NCI-H1048 (cell line): ENCODE measurements at regions not wholly inside any gene's neighbourhood (a gene's known extent, or its start where the extent isn't known, plus 50 kb on each side); places are given as distances from the start of the nearest gene placed in this dataset.
"Not testable (repeated sequence)": the region's sequence is repeated elsewhere in the genome, so short reads cannot be mapped to it uniquely, and the experiment has no call there.

Source experiments
- DNase-seq: peaks from one replicate; lab custom pipeline; 2025; lab: John Stamatoyannopoulos, UW

DNA sequence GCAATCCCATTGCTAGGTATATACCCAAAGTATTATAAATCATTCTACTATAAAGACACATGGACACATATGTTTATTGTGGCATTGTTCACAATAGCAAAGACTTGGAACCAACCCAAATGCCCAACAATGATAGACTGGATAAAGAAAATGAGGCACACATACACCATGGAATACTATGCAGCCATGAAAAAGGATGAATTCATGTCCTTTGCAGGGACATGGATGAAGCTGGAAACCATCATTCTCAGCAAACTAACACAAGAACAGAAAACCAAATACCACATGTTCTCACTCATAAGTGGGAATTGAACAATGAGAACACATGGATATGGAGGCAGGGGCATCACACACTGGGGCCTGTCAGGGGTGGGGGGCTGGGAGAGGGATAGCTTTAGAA is 249.4 kb downstream of the UBE3D start:
- DNase-seq = not testable (repeated sequence)

DNA sequence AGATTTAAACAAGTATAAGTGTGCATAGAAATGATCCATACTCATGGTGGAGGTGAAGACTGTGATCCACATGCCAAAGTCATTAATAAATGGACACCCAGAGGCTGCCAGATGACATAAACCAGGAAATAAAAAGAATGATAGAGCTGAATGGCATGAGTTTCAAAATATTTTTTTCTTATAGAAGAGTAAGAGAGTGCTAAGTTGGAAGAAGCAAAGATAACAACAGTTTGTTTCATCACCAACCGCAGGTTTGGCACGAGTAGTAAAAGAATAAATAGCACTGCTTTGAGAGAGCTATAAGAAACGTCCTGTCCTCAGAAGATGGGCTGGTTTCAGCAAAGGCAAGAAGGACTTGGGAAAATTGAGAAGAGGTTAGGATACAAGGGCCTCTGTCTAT is 246.9 kb downstream of the UBE3D start:
- no peak for DNase-seq

- DNase-seq = no peak
Measured at GRCh38 chr6:82823361-82823760, 242.3 kb downstream of the UBE3D start.

DNA sequence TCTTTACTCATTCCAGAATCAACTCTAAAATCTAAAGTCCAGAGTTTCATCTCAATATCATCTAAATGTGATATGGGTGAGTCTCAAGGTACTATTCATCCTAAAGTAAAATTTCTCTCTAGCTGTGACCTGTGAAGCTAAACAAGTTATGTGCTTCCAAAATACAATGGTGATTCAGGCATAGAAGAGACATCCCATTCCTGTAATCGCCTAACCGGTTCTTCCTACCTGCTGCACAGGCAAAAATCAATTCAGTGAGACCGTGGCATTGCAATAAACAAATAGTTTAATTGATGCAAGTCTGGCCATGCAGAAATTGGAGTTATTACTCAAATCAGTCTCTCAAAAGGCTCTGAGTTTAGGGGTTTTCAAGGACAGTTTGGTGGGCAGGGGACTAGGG is 232.8 kb downstream of the UBE3D start:
- DNase-seq = no peak

- DNase-seq = no peak
Measured at GRCh38 chr6:82833481-82833880, 232.2 kb downstream of the UBE3D start.

DNA sequence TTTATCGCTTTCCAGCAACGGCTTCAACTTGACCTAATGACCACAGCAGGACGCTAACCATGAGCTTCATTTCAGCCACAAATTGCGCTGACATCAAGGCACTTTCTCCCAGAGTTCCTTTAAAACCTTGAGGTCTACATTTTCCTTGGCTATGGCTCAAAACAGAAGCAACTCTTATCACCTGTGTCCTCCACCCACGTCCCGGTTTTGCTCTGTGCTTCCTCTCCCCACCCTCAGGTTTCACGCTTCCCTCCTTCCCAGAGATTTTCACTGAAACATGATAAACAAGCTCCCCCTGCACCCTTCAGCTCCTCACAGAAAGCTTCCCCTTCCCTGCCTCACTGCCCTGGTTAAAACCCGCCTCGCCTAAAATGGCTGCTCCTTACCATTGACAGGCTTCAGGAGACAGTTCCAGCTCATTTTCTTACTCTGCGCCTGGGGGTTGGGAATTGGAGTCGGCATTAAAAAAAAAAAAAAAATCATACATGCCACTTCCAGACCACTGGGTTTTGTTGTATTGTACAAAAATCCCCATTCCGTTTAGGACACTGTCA is 229.5 kb downstream of the UBE3D start:
- DNase-seq = no peak

- no peak for DNase-seq
Measured at GRCh38 chr6:82840571-82840970, 225.1 kb downstream of the UBE3D start.

DNA sequence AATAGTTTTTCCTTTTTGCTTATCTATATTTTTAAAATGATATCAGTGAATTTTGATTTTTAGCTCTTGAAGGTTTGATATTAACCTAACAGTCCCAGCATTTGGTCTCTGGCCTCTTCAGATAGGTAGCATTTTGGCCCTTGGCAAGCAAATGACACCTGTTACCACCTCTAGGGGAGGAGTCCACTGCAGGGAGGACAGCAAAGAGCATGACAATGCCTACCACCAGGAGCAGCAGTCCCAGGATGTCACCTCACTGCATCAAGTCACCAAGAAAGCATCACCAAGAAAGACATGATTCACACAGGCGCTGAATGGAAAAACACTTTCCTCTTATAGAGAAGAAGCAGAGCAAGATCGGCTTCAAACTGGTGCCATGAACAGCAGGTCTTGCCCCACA is 224.3 kb downstream of the UBE3D start:
- no peak for DNase-seq
